WTC11 (cell line): ENCODE measurements at regions not wholly inside any gene's neighbourhood (a gene's known extent, or its start where the extent isn't known, plus 50 kb on each side); places are given as distances from the start of the nearest gene placed in this dataset.

Source experiments
- CREB1 ChIP-seq: sonication (generic); formaldehyde crosslinking; IDR thresholded peaks from 2 replicates; pipeline ENCODE4 v1.8.0; 2023; ENCODE audit warnings: mild to moderate bottlenecking, missing genetic modification reagents
- ETV6 ChIP-seq: sonication (generic); formaldehyde crosslinking; IDR thresholded peaks from 2 replicates; pipeline ENCODE4 v1.8.1; 2022; ENCODE audit warnings: mild to moderate bottlenecking, missing genetic modification reagents
- NFE2L1 ChIP-seq: sonication (generic); formaldehyde crosslinking; IDR thresholded peaks from 2 replicates; pipeline ENCODE4 v1.8.1; 2023; ENCODE audit warnings: missing genetic modification reagents
- NFYB ChIP-seq: sonication (generic); formaldehyde crosslinking; conservative IDR thresholded peaks from 2 replicates; pipeline ENCODE4 v1.8.0; 2022; ENCODE audit warnings: low read depth, missing genetic modification reagents
- NR2C2 ChIP-seq: sonication (generic); formaldehyde crosslinking; IDR thresholded peaks from 2 replicates; pipeline ENCODE4 v1.8.0; 2022; ENCODE audit warnings: mild to moderate bottlenecking, missing genetic modification reagents
- TEAD4 ChIP-seq: sonication (generic); formaldehyde crosslinking; IDR thresholded peaks from 2 replicates; pipeline ENCODE4 v1.8.0; 2022; ENCODE audit warnings: mild to moderate bottlenecking, missing genetic modification reagents
- TP53 ChIP-seq: sonication (generic); formaldehyde crosslinking; IDR thresholded peaks from 2 replicates; pipeline ENCODE4 v1.8.1; 2023; ENCODE audit warnings: mild to moderate bottlenecking, missing genetic modification reagents
- TF ChIP-seq, protein P1 (sequence below): sonication (generic); formaldehyde crosslinking; IDR thresholded peaks from 2 replicates; pipeline ENCODE4 v1.8.1; 2023; ENCODE audit warnings: mild to moderate bottlenecking, missing genetic modification reagents, moderate library complexity
- TF ChIP-seq, protein P2 (sequence below): sonication (generic); formaldehyde crosslinking; IDR thresholded peaks from 2 replicates; pipeline ENCODE4 v1.8.0; 2023; ENCODE audit warnings: missing genetic modification reagents, mild to moderate bottlenecking, borderline replicate concordance
- TF ChIP-seq, protein P3 (sequence below): fragments of 200-600 bp; IDR thresholded peaks from 2 replicates; pipeline ENCODE4 v1.8.0; 2022; ENCODE audit warnings: antibody characterized with exemption
- TF ChIP-seq, protein P4 (sequence below): sonication (generic); formaldehyde crosslinking; IDR thresholded peaks from 2 replicates; pipeline ENCODE4 v1.8.0; 2023; ENCODE audit warnings: missing genetic modification reagents
- TF ChIP-seq, protein P5 (sequence below): sonication (generic); formaldehyde crosslinking; IDR thresholded peaks from 2 replicates; pipeline ENCODE4 v1.8.1; 2022; ENCODE audit warnings: low read depth, missing genetic modification reagents, borderline replicate concordance

DNA sequence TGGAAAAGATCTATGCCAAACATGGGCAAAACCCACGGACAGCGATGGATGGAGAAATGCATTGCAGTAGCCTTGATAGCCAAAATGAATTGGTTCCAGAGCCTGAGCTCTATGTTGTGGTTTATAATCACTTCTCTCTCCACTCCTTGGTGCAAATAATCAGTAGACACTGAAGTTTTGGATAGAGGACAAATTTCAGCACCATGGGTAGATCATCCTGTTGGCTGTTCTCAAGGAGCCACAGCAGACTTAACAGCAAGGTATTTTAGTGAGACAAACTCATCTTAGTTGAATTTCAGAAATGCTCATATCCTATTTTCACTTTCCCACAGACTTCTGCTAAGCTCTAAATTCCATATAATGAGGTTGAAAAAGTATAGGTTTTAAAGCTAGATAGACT, 88.3 kb upstream of the CCL1 start:
- TF ChIP-seq, protein P1, sequence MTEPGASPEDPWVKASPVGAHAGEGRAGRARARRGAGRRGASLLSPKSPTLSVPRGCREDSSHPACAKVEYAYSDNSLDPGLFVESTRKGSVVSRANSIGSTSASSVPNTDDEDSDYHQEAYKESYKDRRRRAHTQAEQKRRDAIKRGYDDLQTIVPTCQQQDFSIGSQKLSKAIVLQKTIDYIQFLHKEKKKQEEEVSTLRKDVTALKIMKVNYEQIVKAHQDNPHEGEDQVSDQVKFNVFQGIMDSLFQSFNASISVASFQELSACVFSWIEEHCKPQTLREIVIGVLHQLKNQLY: no peak
- TF ChIP-seq, protein P2, sequence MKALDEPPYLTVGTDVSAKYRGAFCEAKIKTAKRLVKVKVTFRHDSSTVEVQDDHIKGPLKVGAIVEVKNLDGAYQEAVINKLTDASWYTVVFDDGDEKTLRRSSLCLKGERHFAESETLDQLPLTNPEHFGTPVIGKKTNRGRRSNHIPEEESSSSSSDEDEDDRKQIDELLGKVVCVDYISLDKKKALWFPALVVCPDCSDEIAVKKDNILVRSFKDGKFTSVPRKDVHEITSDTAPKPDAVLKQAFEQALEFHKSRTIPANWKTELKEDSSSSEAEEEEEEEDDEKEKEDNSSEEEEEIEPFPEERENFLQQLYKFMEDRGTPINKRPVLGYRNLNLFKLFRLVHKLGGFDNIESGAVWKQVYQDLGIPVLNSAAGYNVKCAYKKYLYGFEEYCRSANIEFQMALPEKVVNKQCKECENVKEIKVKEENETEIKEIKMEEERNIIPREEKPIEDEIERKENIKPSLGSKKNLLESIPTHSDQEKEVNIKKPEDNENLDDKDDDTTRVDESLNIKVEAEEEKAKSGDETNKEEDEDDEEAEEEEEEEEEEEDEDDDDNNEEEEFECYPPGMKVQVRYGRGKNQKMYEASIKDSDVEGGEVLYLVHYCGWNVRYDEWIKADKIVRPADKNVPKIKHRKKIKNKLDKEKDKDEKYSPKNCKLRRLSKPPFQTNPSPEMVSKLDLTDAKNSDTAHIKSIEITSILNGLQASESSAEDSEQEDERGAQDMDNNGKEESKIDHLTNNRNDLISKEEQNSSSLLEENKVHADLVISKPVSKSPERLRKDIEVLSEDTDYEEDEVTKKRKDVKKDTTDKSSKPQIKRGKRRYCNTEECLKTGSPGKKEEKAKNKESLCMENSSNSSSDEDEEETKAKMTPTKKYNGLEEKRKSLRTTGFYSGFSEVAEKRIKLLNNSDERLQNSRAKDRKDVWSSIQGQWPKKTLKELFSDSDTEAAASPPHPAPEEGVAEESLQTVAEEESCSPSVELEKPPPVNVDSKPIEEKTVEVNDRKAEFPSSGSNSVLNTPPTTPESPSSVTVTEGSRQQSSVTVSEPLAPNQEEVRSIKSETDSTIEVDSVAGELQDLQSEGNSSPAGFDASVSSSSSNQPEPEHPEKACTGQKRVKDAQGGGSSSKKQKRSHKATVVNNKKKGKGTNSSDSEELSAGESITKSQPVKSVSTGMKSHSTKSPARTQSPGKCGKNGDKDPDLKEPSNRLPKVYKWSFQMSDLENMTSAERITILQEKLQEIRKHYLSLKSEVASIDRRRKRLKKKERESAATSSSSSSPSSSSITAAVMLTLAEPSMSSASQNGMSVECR: no peak
- TF ChIP-seq, protein P3, sequence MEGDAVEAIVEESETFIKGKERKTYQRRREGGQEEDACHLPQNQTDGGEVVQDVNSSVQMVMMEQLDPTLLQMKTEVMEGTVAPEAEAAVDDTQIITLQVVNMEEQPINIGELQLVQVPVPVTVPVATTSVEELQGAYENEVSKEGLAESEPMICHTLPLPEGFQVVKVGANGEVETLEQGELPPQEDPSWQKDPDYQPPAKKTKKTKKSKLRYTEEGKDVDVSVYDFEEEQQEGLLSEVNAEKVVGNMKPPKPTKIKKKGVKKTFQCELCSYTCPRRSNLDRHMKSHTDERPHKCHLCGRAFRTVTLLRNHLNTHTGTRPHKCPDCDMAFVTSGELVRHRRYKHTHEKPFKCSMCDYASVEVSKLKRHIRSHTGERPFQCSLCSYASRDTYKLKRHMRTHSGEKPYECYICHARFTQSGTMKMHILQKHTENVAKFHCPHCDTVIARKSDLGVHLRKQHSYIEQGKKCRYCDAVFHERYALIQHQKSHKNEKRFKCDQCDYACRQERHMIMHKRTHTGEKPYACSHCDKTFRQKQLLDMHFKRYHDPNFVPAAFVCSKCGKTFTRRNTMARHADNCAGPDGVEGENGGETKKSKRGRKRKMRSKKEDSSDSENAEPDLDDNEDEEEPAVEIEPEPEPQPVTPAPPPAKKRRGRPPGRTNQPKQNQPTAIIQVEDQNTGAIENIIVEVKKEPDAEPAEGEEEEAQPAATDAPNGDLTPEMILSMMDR: no peak
- TF ChIP-seq NFE2L1 (no peak), NR2C2 (CRISPR knock-in tag) (no peak), CREB1 (no peak), NFYB (CRISPR knock-in tag) (no peak), TP53 (no peak), ETV6 (CRISPR knock-in tag) (no peak), TEAD4 (CRISPR knock-in tag) (no peak)
- TF ChIP-seq, protein P4, sequence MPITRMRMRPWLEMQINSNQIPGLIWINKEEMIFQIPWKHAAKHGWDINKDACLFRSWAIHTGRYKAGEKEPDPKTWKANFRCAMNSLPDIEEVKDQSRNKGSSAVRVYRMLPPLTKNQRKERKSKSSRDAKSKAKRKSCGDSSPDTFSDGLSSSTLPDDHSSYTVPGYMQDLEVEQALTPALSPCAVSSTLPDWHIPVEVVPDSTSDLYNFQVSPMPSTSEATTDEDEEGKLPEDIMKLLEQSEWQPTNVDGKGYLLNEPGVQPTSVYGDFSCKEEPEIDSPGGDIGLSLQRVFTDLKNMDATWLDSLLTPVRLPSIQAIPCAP: no peak
- TF ChIP-seq, protein P5, sequence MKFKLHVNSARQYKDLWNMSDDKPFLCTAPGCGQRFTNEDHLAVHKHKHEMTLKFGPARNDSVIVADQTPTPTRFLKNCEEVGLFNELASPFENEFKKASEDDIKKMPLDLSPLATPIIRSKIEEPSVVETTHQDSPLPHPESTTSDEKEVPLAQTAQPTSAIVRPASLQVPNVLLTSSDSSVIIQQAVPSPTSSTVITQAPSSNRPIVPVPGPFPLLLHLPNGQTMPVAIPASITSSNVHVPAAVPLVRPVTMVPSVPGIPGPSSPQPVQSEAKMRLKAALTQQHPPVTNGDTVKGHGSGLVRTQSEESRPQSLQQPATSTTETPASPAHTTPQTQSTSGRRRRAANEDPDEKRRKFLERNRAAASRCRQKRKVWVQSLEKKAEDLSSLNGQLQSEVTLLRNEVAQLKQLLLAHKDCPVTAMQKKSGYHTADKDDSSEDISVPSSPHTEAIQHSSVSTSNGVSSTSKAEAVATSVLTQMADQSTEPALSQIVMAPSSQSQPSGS (CRISPR knock-in tag): no peak
